Esophagus muscularis mucosa (tissue), 4 donors: ENCODE measurements at regions not wholly inside any gene's neighbourhood (a gene's known extent, or its start where the extent isn't known, plus 50 kb on each side); places are given as distances from the start of the nearest gene placed in this dataset.
A peak's percentile ranks its signal among the peaks of the same experiment; 100 is the strongest.

ENCODE experiments used
- DNase-seq: peaks from one replicate; pipeline ENCODE4 v3.0.0-alpha.2; 2017; ENCODE audit errors: extremely low spot score
- H3K27ac ChIP-seq, 4 donors: fragments of 200-600 bp; sonication (generic); replicated peaks in 1 of 4; 1 replicate in 3 of 4; 2 replicates in 1 of 4; pipeline ENCODE4 v1.5.1; 2016 to 2019; ENCODE audit warnings: mild to moderate bottlenecking in 1 of 4
- H3K27me3 ChIP-seq, 4 donors: fragments of 200-600 bp; sonication (generic); one replicate each; pipeline versions ENCODE4 v1.5.1 to v1.6.0; 2016 to 2019
- H3K36me3 ChIP-seq, 4 donors: fragments of 200-600 bp; sonication (generic); one replicate each; pipeline ENCODE4 v1.5.1; 2016 to 2019
- H3K4me1 ChIP-seq, 4 donors: fragments of 200-600 bp; sonication (generic); one replicate each; pipeline ENCODE4 v1.5.1; 2016 to 2019
- H3K4me3 ChIP-seq, 4 donors: fragments of 200-600 bp; sonication (generic); 1 replicate in 2 of 4; 2 replicates in 2 of 4; pipeline ENCODE4 v1.5.1; 2016 to 2019; ENCODE audit warnings: mild to moderate bottlenecking in 4 of 4, moderate library complexity in 1 of 4
- H3K9me3 ChIP-seq, 4 donors: fragments of 200-600 bp; sonication (generic); 1 replicate in 3 of 4; 2 replicates in 1 of 4; pipeline ENCODE4 v1.5.1; 2016 to 2019
- CTCF ChIP-seq, 3 experiments: fragments of 200-600 bp in 2 of 3; fragments of 450-650 bp in 1 of 3; sonication (generic) in 2 of 3; IDR thresholded peaks; one replicate each; pipeline ENCODE4 v1.5.1; 2017 to 2019; ENCODE audit warnings: antibody characterized with exemption in 3 of 3, mild to moderate bottlenecking in 2 of 3, moderate library complexity in 1 of 3
- EP300 ChIP-seq: sonication (generic); formaldehyde crosslinking; IDR thresholded peaks from one replicate; pipeline ENCODE4 v1.6.1; 2017; ENCODE audit warnings: antibody characterized with exemption
- POLR2A ChIP-seq: fragments of 450-650 bp; IDR thresholded peaks from one replicate; pipeline ENCODE4 v1.6.1; 2017; ENCODE audit warnings: antibody characterized with exemption, moderate library complexity, mild to moderate bottlenecking, low read depth
- POLR2AphosphoS5 ChIP-seq, 2 donors: sonication (generic); formaldehyde crosslinking; IDR thresholded peaks; one replicate each; pipeline ENCODE4 v1.6.1; 2017; ENCODE audit warnings: antibody characterized with exemption in 2 of 2
- WGBS: methylation state at CpG from one replicate; pipeline ENCODE4 v1.1.5; 2018; 5-methylcytosine and 5-hydroxymethylcytosine counted together
- intact Hi-C: fragments of 100-400 bp; cut with DNase I; formaldehyde crosslinking; loops from one replicate; pipeline ENCODE4 v1.15.1; 2023

DNA sequence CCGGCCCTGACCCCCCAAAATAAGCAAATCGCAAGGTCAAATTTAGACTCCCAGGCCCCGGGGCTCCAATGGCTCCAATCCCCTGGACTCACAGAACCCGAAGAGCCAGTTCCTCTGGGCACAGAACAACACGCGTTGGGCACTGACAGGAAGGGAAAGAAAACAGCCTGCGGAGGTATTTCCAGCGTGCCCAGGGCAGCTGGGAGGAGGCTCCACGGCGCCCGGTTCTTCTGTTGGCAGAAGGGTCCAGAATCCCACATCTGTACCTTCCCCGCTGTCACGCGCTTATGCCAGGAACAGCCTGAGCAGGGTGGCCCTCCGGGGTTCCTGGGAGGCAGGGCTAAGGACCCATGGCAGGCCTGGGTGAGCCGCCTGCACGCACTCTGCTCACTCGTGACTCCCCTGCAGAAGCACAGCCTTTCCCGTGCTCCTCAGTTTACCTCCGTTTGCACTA is 85.5 kb downstream of the RIPK4 start:
- 93% methylated on average over 14 of the region's 20 CpGs for WGBS
- H3K27me3 ChIP-seq, result peaks cover 0 to 48% (median 0%) of the 10 kb centered on the region in 4 donors
- H3K36me3 ChIP-seq, result no peaks in the 10 kb centered on the region
- no peak for DNase-seq
- no peaks in the 10 kb centered on the region for H3K9me3 ChIP-seq
- TF ChIP-seq CTCF (IDR thresholded peaks at IDR 0.05), result no peak
- TF ChIP-seq POLR2AphosphoS5 (IDR thresholded peaks at IDR 0.05), result no peak
- TF ChIP-seq EP300, result no peak
- TF ChIP-seq POLR2A, result no peak
- no peak overlapping the region for H3K4me3 ChIP-seq
- peaks cover 9 to 16% (median 15%) of the 10 kb centered on the region in 4 donors for H3K4me1 ChIP-seq
- no peak overlapping the region for H3K27ac ChIP-seq
- intact Hi-C loops, result no loop called here

- no peak for DNase-seq
- TF ChIP-seq POLR2AphosphoS5 (IDR thresholded peaks at IDR 0.05) (no peak), CTCF (IDR thresholded peaks at IDR 0.05) (no peak), EP300 (no peak), POLR2A (no peak)
- Histone ChIP-seq H3K9me3 (no peaks in the 10 kb centered on the region), H3K27me3 (peaks cover 0 to 42% (median 0%) of the 10 kb centered on the region in 4 donors), H3K27ac (no peak overlapping the region), H3K4me3 (no peak overlapping the region), H3K36me3 (no peaks in the 10 kb centered on the region), H3K4me1 (peaks cover 9 to 16% (median 15%) of the 10 kb centered on the region in 4 donors)
- WGBS, result 82% methylated on average over 23 of the region's 23 CpGs
- intact Hi-C loops, result no loop called here
Observed at GRCh38 chr21:41680444-41681347, 86.2 kb downstream of the RIPK4 start.

- Histone ChIP-seq H3K4me1 (peaks cover 9 to 16% (median 15%) of the 10 kb centered on the region in 4 donors), H3K36me3 (no peaks in the 10 kb centered on the region), H3K4me3 (no peak overlapping the region), H3K27ac (peak overlapping the region; percentile 1 to 59 (median 56)), H3K9me3 (no peaks in the 10 kb centered on the region), H3K27me3 (peaks cover 0 to 32% (median 0%) of the 10 kb centered on the region in 4 donors)
- peak; percentile 28 to 51 for TF ChIP-seq POLR2AphosphoS5 (IDR thresholded peaks at IDR 0.05)
- no peak for TF ChIP-seq EP300
- intact Hi-C loops, result no loop called here
- 31% methylated on average over 3 of the region's 11 CpGs for WGBS
- no peak for DNase-seq
Observed at GRCh38 chr21:41678924-41679318, 87.9 kb downstream of the RIPK4 start.

GRCh38 chr21:41678016-41678923 is 88.6 kb downstream of the RIPK4 start:
- intact Hi-C loops, result no loop called here
- Histone ChIP-seq H3K27ac (peak overlapping the region; percentile 1 to 59 (median 52)), H3K4me3 (no peak overlapping the region), H3K9me3 (no peaks in the 10 kb centered on the region), H3K27me3 (peaks cover 0 to 31% (median 0%) of the 10 kb centered on the region in 4 donors), H3K4me1 (peaks cover 9 to 16% (median 15%) of the 10 kb centered on the region in 4 donors), H3K36me3 (no peaks in the 10 kb centered on the region)
- no peak for DNase-seq
- TF ChIP-seq POLR2AphosphoS5 (IDR thresholded peaks at IDR 0.05) (no peak), CTCF (IDR thresholded peaks at IDR 0.05) (no peak), POLR2A (no peak), EP300 (no peak)
- 72% methylated on average over 15 of the region's 17 CpGs for WGBS

DNA sequence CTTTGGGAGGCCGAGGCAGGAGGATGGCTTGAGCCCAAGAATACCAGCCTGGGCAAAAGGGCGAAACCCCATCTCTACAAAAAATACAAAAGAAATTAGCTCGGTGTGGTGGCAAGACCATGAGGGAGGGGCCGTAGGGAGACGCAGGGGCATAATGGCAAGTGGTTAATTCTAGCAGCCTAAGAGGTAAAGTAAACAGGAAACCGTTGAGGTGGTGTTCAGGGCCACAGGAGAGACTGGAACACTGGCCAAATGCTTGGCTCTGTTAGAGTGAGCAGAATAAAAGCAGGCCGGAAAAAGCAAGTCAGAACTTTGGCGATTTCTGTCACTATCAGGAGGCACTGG is 89.2 kb downstream of the RIPK4 start:
- DNase-seq, result no peak
- no peaks in the 10 kb centered on the region for H3K9me3 ChIP-seq
- H3K36me3 ChIP-seq, result no peaks in the 10 kb centered on the region
- H3K4me1 ChIP-seq, result peaks cover 9 to 16% (median 15%) of the 10 kb centered on the region in 4 donors
- intact Hi-C loops, result no loop called here
- H3K27ac ChIP-seq, result no peak overlapping the region
- peaks cover 0 to 35% (median 0%) of the 10 kb centered on the region in 4 donors for H3K27me3 ChIP-seq
- 80% methylated on average over 8 of the region's 8 CpGs for WGBS
- no peak for TF ChIP-seq CTCF (IDR thresholded peaks at IDR 0.05)
- no peak overlapping the region for H3K4me3 ChIP-seq
